IPS DF 6.9 (cell line): ENCODE measurements at regions not wholly inside any gene's neighbourhood (a gene's known extent, or its start where the extent isn't known, plus 50 kb on each side); places are given as distances from the start of the nearest gene placed in this dataset.

Experiments
- DNase-seq: peaks from one replicate; pipeline ENCODE4 v3.0.0-alpha.2; 2013; ENCODE audit warnings: low read depth, low spot score
- H3K27ac ChIP-seq: one replicate; pipeline ENCODE4 v1.5.1; 2013; ENCODE audit warnings: low read length, control low read depth
- H3K27me3 ChIP-seq: 2 replicates; pipeline ENCODE4 v1.6.1; 2013; ENCODE audit warnings: mild to moderate bottlenecking, low read length; ENCODE audit not compliant: control insufficient read depth, insufficient read depth
- H3K36me3 ChIP-seq: 2 replicates; pipeline ENCODE4 v1.6.1; 2013; ENCODE audit warnings: low read length; ENCODE audit not compliant: control insufficient read depth, insufficient read depth
- H3K4me1 ChIP-seq: 2 replicates; pipeline ENCODE4 v1.6.1; 2013; ENCODE audit warnings: low read length; ENCODE audit not compliant: control insufficient read depth, insufficient read depth
- H3K4me3 ChIP-seq: 2 replicates; pipeline ENCODE4 v1.5.1; 2013; ENCODE audit warnings: mild to moderate bottlenecking, low read length
- H3K9me3 ChIP-seq: 2 replicates; pipeline ENCODE4 v1.6.1; 2013; ENCODE audit warnings: low read length, inconsistent platforms; ENCODE audit not compliant: control insufficient read depth, insufficient read depth
- WGBS: extraction: QIAGEN DNeasy Blood & Tissue Kit; methylation state at CpG from one replicate; pipeline ENCODE4 v1.1.7; 2013; ENCODE audit warnings: mixed read lengths, missing lambda C conversion rate; ENCODE audit not compliant: insufficient read length, insufficient coverage; 5-methylcytosine and 5-hydroxymethylcytosine counted together

DNA sequence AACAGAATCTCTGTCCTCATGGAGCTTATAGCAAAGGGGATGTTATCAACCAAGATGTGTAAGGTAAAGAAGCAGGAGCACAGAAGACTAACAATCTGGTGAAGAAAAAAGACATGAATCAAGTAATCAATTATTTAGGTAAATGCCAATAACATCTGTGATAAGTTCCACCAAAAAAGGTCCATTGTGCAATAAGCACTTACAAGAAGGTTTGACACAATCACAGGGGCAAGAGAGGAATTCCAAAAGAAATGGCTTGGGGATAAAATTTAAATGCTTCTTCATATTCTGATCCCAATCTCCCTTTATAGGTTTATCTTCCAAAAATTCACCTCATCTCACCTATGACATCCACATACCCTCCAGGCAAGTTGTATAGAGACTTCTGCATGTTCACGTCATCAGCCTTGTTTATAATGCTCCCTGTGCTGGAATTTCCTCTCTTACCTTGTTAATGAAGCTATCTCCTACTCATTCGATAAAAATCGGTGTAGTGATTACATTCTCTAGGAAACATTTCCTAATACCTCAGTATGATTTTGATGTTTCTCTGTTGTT, 53.6 kb upstream of the DPT start:
- Histone ChIP-seq H3K27ac (no peak overlapping the region), H3K9me3 (no peaks in the 10 kb centered on the region), H3K4me3 (no peak overlapping the region), H3K27me3 (no peaks in the 10 kb centered on the region), H3K4me1 (no peaks in the 10 kb centered on the region), H3K36me3 (no peaks in the 10 kb centered on the region)
- DNase-seq, result no peak
- WGBS, result no CpG with 5 or more reads among the region's 3 CpGs

DNA sequence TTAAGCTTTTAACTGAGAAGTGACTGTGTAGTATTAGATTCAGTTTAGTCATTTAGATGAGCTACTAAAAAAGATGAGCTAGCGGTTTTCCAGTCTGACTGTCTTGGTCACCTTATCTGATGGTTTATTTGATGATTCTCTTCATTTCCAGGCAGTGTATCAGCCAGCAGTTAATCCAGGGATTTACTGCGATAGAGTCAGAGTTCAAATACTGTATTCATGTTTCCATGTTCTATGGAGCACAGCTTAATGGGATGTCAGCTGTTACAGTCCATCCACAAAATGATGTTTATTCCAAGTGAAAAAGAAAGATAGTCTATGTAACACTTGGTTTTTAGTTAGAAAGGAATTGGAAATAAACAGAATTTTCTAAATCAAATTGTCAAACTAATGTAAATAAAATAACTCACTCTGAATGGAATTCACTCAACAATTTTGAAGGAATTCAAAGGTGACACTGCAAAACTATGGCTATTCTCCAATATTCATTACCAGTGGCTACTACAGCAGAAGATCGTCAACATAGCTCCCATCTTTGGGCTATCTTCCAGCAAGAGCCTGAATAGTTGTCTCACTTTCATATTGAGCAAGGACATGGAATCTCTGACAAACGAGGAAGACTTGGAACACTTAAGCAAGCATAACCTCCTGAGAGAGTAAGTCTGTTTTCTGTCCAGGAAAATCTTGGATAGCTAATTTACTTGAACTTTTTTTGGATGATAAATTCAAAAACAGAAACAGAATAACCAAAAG, 54.6 kb upstream of the DPT start:
- Histone ChIP-seq H3K4me3 (no peak overlapping the region), H3K4me1 (no peaks in the 10 kb centered on the region), H3K9me3 (no peaks in the 10 kb centered on the region), H3K27me3 (no peaks in the 10 kb centered on the region), H3K27ac (no peak overlapping the region), H3K36me3 (no peaks in the 10 kb centered on the region)
- no peak for DNase-seq
- WGBS, result no CpG with 5 or more reads among the region's 4 CpGs

GRCh38 chr1:168786476-168787330, 57.7 kb upstream of the DPT start:
- H3K9me3 ChIP-seq, result no peaks in the 10 kb centered on the region
- H3K4me3 ChIP-seq, result no peak overlapping the region
- H3K27ac ChIP-seq, result no peak overlapping the region
- WGBS, result no CpG with 5 or more reads among the region's 4 CpGs
- no peaks in the 10 kb centered on the region for H3K4me1 ChIP-seq
- DNase-seq, result no peak
- no peaks in the 10 kb centered on the region for H3K27me3 ChIP-seq
- no peaks in the 10 kb centered on the region for H3K36me3 ChIP-seq

GRCh38 chr1:168788258-168788657, 59.3 kb upstream of the DPT start:
- Histone ChIP-seq H3K9me3 (no peaks in the 10 kb centered on the region), H3K27ac (no peak overlapping the region), H3K4me1 (no peaks in the 10 kb centered on the region), H3K27me3 (no peaks in the 10 kb centered on the region), H3K36me3 (no peaks in the 10 kb centered on the region), H3K4me3 (no peak overlapping the region)
- no peak for DNase-seq
- no CpG with 5 or more reads among the region's 1 CpG for WGBS

DNA sequence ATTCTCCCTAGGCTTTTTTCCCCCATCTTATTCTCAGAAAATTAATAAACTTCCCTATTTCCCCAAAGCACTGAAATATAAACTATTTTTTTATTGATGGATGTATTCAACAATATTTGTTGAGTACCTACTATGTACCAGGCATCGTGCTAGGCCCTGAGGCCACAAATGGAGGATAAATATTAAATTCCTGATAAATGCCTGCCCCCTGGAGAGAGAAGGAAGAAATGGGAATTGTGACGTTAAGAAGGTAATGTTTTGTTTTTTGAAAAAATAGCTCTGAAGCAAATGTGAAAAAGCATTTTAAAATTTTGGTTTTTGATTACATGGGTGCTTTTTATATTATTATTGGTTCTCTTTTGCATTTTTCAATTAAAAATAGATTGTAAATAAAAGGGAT, 60.5 kb upstream of the DPT start:
- 100% methylated on average over 1 of the region's 2 CpGs for WGBS
- Histone ChIP-seq H3K36me3 (no peaks in the 10 kb centered on the region), H3K27me3 (no peaks in the 10 kb centered on the region), H3K9me3 (no peaks in the 10 kb centered on the region), H3K4me1 (no peaks in the 10 kb centered on the region), H3K4me3 (no peak overlapping the region), H3K27ac (no peak overlapping the region)
- no peak for DNase-seq

- Histone ChIP-seq H3K4me1 (no peaks in the 10 kb centered on the region), H3K27ac (no peak overlapping the region), H3K36me3 (no peaks in the 10 kb centered on the region), H3K4me3 (no peak overlapping the region), H3K9me3 (no peaks in the 10 kb centered on the region), H3K27me3 (no peaks in the 10 kb centered on the region)
- no CpG with 5 or more reads among the region's 3 CpGs for WGBS
- DNase-seq, result no peak
Observed at GRCh38 chr1:168792142-168792541, 63.1 kb upstream of the DPT start.

DNA sequence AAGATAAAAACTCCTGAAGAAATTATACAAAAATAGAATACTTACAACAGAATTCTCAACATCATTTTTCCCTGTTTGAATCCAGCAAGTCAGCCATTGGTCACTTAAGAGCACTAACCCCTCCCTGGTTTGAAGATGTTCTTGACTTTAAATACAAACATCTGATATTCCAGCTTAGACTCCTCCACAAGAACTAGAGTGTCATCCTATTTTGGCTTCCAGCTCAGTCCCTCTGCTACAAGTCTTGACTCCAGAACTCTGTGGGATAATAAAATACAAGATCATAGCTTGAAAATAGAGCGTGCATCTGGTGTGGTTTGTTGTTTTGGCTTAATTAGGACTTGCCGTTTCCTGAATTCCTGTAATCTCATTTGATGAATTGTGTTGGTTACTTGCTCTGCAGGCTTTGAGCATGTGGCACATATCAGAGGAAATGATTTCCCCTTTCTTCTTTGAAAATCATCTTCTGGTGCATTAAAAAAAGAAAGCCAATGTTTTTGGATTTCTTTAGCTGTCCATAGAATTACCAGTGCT, 63.7 kb upstream of the DPT start:
- WGBS, result no CpG with 5 or more reads among the region's 2 CpGs
- H3K4me3 ChIP-seq, result no peak overlapping the region
- DNase-seq, result no peak

DNA sequence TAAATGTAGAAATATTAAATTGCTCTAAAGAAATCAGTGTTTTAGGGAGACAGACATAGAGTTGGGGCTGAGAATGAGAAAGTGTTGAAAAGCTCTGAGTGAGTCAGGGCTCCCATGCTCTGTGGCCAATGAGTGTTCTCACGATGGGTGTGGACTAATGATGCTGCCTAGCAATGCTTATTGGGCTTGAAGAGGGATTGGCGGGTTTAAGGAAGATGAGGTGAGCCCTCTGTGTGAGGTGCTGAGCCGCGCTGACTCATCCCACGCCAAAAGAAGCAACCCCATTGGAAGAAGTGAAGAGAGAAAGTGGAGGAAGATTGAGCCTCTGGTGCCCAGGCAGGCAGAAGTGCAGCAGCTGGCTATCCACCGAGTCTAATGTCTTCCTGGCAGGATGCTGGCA, 65.1 kb upstream of the DPT start:
- Histone ChIP-seq H3K9me3 (no peaks in the 10 kb centered on the region), H3K4me1 (no peaks in the 10 kb centered on the region), H3K27ac (no peak overlapping the region), H3K36me3 (no peaks in the 10 kb centered on the region), H3K4me3 (no peak overlapping the region), H3K27me3 (no peaks in the 10 kb centered on the region)
- no CpG with 5 or more reads among the region's 6 CpGs for WGBS
- DNase-seq, result no peak

More for the DNA sequence above, 63.7 kb upstream of the DPT start:
- H3K27me3 ChIP-seq, result no peaks in the 10 kb centered on the region
- H3K4me1 ChIP-seq, result no peaks in the 10 kb centered on the region
- no peak overlapping the region for H3K27ac ChIP-seq
- H3K9me3 ChIP-seq, result no peaks in the 10 kb centered on the region
- H3K36me3 ChIP-seq, result no peaks in the 10 kb centered on the region

DNA sequence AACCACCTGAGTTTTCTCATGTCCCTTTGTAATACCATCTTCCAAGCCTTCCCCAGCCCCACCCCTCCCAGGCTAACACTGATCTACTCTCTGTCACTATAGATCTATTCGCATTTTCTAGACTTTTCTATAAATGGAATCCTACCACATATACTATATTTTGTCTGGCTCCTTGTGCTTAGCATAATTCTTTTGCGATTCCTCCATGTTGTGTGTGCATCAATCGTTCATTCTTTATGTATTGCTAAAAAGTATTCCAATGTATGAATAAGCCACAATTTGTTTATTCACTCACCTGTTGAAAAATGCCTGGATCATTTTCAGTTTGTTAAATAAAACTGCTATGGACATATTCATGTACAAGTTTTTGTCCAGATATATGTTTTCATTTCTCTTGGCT, 66.7 kb upstream of the DPT start:
- Histone ChIP-seq H3K4me1 (no peaks in the 10 kb centered on the region), H3K9me3 (no peaks in the 10 kb centered on the region), H3K27ac (no peak overlapping the region), H3K36me3 (no peaks in the 10 kb centered on the region), H3K4me3 (no peak overlapping the region), H3K27me3 (no peaks in the 10 kb centered on the region)
- DNase-seq, result no peak
- no CpG with 5 or more reads among the region's 3 CpGs for WGBS

- Histone ChIP-seq H3K4me3 (no peak overlapping the region), H3K36me3 (no peaks in the 10 kb centered on the region), H3K27me3 (no peaks in the 10 kb centered on the region), H3K27ac (no peak overlapping the region), H3K4me1 (no peaks in the 10 kb centered on the region), H3K9me3 (no peaks in the 10 kb centered on the region)
- no CpG with 5 or more reads among the region's 2 CpGs for WGBS
- DNase-seq, result no peak
Observed at GRCh38 chr1:168799927-168800605, 71.1 kb upstream of the DPT start.
